Activated CD4-positive, alpha-beta T cell treated with anti-CD3 and anti-CD28 coated beads, Interleukin-2, amount 50 U/mL, for 48 hours (primary cell): ENCODE measurements at regions not wholly inside any gene's neighbourhood (a gene's known extent, or its start where the extent isn't known, plus 50 kb on each side); places are given as distances from the start of the nearest gene placed in this dataset.

Experiments used
- DNase-seq, 2 experiments: peaks; one replicate each; pipeline ENCODE4 v3.0.0-alpha.2; 2020

DNA sequence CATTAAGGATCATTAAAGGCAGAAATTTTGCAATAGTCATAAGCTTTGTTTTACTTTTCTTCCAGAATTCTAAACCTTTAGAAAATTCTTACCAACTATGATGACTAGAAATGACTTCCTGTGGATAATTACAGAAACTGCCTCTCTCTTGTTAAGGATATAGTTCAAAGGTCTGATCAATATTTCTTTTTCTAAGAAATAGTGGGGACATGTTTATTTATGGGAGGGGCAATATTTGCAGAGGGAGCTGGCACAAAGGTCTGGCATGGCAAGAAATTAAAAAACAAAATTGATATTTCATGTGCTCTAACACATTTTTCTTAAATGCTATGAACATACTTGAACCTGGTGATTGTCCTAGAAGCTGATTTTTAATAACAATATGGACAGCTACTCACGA lies 448.9 kb downstream of the KCTD8 start:
- no peak for DNase-seq

DNA sequence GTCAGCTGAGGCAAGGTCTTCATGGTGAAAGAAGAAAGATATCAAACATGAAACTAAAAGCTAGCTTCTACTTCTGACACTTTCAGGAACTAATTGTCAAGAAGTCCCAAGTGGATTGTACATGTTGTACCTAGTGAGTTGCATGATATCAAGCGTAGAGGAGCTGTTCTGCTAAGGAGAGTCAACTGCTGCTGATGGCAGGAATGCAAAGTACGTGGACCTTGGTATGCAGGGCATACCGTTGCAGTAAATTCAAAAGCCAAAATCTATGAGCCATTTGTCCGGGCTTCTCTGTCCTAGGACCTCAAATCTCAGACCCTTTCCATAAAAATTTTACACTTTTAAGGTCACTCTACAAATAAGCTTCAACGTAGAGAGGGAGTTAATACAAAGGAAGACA lies 446.2 kb downstream of the KCTD8 start:
- no peak for DNase-seq

DNA sequence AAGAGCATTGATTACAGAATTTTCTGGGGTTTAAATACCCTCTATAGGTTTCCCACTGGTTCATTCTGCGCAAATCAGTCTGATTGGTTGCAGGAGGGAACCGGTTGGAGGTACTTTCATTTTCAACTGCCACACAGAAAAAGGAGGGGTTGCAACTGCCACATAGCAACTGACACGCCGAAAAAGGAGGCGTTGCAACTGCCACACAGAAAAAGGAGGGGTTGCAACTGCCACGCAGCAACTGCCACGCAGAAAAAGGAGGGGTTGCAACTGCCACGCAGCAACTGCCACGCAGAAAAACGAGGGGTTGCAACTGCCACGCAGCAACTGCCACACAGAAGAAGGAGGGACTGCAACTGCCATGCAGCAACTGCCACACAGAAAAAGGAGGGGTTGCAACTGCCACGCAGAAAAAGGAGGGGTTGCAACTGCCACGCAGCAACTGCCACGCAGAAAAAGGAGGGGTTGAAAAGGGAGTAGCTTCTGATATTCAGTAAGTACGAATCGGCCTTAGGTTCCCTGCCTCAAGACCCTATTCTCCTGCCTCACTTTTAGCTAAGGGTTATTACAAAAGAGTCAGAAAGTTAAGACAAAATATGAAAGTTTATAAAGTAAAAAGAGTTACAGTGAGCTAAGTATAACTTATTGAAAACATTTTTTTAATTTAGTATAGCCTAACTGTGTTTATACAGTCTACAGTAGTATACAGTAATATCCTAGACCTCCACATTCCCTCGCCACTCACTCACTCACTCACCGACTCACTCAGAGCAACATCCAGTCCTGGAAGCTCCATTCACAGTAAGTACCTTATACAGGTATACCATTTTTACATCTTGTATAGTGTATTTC lies 431.8 kb downstream of the KCTD8 start:
- DNase-seq = no peak

DNA sequence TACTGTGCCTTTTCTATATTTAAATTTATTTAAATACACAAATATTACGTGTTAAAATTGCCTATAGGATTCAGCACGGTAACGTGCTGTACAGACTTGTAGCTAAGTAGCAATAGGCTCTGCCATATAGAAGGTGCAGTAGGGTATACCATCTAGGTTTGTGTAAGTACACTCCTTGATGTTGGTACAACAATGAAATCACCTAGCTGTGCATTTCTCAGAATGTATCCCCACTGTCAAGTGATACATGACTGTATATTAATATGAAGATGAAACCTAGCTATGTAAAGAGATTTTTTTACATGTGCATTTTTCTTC lies 431.2 kb downstream of the KCTD8 start:
- no peak for DNase-seq

DNA sequence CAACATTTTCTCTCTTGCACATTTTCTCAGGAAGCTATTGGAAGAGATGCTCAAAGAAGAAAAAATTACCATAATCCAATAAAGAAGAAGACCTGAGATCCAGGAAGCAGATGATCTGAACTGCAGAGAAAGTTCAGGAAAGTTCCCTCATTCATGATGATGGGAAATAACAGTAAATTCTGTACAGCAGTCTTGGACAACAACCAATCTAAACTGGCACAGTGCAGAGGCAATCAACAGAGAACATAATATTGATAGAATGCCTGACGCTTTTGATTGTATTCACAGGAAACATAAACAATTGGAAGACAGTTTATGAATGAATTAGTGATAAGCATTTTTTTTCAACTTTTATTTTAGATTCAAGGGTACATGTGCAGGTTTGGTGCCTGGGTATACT lies 428.9 kb downstream of the KCTD8 start:
- no peak for DNase-seq

DNA sequence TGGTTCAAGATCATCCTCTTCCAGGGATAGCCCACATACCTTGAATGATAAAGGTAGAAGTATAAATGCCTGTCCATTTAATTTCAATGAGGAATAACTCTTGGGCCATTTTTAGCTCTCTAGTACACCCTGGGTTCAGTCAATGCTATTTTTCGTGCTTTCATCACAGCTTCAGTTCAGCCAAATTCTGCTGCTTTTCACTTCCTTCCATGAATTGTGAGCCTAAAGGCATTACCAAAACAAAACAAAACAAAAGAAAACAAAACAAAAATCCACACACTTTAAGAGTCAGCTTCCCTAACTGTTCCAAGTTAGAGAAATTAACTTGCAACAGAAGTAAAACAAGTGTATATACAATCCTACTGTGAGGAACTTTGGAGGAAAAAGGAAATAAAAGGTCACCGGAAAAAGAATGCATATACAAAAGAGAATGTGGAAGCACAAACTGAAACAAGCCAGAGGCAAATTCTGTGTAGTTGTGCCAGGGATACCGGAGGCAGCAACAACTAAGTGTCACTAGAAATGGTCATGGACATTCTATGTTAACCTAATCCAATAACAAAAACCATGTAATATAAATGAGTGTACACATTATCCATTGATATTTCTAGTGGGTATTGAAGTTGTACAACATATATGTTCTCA lies 423.1 kb downstream of the KCTD8 start:
- no peak for DNase-seq

DNA sequence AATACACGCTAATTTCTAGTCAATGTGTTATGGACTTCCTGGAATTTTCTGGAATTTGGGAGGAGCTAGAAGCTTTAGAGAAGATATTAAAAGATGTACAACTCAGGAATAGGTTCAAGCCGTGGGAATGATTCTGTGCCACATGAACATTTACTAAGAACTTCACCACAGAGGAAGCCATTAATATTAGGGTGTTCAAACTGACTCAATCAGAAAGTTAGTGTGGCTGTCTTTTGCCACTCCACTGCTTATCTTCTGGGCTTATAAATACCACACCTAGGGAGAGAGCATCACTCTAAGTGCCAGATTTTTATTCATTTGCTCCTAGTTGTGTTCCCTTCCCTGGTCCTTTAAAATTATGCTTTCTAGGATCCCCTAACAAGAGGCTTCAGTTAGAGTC lies 409.8 kb downstream of the KCTD8 start:
- no peak for DNase-seq

DNA sequence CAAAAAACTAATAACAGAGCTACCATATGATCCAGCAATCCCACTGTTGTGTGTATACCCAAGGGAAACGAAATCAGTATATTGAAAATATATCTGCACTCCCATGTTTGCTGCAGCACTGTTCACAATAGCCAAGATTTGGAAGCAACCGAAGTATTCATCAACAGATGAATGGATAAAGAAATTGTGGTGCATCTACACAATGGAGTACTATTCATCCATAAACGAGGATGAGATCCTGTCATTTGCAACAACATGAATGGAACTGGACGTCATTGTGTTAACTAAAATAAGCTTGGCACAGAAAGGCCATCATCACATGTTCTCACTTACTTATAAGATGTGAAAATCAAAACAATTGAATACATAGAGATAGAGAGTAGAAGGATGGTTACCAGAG lies 402.1 kb downstream of the KCTD8 start:
- DNase-seq = no peak

DNA sequence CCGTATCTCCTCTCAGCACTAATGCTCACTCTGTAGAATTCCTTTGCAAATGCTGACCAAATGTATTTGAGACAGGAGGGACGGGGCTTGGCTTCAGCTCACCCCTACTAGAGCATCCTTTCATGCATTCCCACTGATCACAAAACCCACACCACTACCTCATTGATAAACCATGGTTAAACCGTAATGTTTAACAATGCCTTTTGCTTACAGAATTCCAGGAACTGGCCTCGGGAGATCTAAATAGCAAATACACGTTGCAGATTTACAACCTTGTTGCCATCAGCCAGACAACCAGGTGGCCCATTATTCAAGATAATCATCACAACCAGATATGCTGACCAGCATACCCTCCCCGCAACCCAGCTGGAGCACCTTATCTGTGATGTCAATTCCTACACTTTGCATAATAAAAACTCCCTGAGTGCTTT lies 391.9 kb downstream of the KCTD8 start:
- no peak for DNase-seq

DNA sequence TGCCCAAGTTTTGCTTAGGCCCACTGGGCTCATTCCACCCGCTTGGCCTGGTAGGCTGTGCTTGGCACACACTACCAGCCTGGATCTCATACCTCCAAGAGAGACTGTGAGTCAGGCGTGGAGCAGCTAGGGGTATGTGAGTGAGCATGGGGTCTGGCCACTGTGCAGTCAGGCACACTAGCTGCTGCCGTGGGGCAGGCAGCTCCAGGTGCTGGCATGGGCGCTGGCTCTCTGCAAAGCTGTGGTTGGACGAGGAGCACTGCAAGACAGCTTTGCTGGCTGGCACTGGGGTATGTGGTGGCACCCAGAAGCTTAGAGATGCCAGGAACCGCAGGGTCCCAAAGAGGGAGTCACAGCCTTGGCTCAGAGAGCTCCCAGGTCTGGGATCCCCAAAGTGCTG lies 377.8 kb downstream of the KCTD8 start:
- DNase-seq = no peak

DNA sequence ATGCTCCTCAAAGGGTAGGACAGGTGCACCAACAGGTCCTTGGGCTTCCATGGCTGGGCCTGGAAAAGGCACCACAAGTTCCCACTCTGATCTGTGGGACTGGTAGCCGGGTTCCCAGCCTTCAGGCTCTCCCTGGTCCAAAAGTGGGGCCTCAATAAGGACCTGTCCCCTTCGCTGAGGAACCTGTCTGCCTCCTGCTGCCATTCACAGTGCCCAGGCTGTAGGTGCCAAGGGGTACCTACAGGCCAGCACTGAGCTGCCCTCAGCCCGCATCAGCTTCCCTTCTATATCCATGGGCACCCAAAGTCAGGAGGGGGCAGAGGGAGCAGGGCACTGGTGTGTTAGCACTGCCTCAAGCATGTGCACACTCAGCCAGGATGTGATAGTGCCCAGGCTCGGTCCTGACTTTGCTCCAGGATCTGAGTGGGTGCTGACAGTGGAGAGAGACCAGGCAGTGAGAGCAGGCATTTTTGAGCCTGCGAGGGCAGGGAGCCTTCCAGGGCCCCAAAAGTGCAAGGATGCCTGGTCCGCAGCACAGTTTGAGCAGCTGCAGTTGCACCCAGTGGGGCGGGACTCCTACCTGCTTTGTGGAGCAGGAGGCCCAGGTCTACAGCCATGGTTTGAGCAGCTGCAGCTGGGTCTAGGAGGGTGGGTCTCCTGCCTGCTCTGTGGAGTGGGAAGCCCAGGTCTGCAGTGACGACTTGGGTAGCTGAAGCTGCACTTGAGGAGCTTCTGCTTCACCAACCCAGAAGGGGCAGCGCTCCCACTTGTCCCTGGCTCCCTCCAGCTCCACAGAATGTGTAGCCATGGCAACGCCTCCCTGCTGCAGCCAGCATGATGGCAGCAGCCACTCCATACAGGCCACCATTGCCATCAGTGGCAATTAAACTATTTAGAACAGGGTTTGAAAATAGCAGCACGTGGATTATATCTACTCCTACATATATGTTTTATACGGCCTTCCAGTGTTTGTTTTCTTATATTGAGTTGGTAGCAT lies 376.4 kb downstream of the KCTD8 start:
- no peak for DNase-seq

DNA sequence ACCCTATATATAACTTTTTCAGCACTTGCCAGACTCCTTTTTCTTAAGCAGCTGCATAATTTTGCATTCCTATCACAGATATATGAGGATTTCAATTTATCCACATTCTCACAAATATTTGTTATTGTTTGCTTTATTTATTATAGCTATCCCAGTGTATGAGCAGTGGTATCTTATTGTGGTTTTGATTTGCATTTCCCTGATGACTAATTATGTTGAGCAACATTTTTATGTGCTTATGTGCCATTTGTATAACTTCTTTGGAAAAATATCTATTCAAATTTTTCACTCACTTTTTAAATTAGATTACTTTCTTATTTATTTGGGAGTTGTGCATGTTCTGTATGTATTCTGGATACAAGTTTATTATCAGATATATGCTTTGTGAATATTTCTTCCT lies 361.9 kb downstream of the KCTD8 start:
- DNase-seq = no peak

DNA sequence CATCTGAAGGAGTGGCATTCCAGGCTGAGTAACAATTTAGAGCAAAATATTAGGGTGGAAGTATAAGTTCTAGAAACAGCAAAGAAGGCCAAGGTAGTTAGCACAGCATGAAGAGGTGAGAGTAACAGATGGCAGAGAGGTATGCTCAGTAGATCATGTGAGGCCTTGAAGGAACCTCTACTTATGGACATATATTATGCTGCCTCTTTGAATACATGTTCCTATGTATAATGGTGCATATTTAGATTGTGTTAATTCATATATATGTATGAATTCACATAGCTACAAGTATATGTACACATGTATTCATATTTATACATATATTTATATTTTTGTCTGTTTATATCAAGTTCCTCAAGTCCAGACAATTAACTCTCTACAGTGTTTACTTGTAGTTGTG lies 355.2 kb downstream of the KCTD8 start:
- DNase-seq = no peak

DNA sequence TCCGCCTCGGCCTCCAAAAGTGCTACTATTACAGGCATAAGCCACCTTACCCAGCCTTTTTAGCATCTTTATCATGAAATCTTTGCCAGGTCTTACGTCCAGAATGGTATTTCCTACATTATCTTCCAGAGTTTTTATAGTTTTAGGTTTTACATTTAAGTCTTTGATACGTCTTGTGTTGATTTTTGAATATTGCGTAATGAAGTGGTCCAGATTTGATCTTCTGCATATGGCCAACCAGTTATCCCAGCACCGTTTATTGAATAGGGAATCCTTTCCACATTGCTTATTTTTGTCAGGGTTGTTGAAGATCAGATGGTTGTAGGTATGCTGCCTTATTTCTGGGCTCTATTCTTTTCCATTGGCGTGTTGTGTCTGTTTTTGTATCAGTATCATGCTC lies 349.6 kb downstream of the KCTD8 start:
- no peak for DNase-seq

DNA sequence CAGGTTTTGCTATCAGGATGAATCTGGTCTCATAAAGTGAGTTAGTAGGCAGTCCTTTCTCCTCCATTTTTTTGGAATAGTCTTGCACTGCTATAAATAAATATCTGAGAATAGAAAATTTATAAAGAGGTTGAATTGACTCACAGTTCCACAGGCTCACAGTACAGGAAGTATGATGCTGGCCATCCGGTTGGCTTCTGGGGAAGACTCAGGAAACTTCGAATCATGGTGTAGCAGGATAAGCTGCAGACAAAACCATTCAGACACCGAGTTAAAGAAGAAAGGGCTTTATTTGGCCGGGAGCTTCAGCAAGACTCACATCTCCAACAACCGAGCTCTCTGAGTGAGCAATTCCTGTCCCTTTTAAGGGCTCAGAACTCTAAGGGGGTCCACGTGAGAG lies 348.2 kb downstream of the KCTD8 start:
- DNase-seq = no peak

DNA sequence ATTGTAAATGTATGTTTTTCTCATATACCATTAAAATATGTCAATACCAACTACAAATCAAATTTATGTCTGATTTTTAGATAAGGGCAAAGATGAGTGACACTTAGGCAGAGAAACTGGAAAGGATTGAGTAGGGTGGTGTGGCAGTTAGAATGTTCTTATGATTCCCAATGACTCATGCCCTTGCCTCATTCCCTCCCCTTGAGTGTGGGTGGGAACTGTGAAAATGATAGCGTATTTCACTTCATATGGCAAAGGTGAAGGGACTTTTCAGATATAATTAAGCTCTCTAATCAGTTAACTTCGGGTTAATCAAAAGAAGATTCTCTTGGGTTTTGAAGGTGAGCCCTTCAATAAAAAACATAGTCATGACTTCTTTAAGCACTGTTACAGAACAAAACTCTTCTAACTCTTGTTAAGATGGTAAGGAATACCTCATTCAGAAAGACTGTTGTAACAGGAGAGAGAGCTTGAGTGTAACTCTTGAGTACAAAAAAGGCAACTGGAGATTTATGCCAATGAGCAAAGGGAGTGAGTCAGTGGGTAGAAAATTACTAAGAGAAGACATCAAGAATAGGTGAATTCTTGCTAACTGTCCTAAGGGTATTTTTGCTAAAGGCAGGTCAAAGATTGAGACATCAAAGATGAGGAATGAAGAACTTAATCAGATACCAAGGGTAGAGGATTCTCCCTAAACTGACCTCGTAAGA lies 329.5 kb downstream of the KCTD8 start:
- no peak for DNase-seq

DNA sequence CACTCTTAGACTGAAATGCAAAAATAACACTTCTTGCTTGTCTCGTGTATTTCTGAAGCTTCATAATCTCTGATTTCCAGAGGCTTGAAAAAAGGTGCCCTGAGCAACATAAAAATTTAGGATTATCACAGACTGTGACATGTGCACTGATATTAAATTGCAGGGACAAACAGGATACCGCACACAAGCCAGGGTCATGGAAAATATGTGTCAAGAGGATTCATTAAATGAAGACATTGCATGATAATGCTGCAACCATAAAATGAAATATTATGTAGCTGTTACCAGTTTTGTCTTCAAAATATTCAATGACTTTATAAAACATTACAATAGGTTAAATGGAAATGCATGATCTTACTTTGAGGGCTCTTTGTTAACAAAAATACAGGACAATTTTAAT lies 328.0 kb downstream of the KCTD8 start:
- no peak for DNase-seq

DNA sequence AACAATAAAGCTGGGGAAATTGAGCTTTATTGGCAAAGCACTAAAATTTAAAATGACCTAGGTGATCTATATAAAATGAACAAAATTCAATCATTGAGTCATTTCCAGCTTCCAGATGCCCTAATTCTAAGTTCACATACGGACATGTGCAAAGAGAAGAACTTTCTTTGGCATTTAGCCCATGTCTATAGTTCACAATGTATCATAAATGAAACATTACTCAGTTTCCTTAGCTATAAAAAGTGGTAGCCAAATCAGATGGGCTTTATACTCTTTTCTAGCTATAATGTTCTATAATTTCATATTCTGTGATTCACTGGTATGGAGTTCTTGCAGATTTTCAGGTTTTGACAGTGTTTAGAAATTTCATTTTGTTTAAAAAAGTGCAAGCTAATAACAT lies 327.4 kb downstream of the KCTD8 start:
- no peak for DNase-seq
